Lower leg skin (tissue), 4 donors: ENCODE measurements at regions not wholly inside any gene's neighbourhood (a gene's known extent, or its start where the extent isn't known, plus 50 kb on each side); places are given as distances from the start of the nearest gene placed in this dataset.
"Not testable (repeated sequence)": the region's sequence is repeated elsewhere in the genome, so short reads cannot be mapped to it uniquely, and the experiment has no call there.

ENCODE experiments used
- DNase-seq, 2 donors: peaks; one replicate each; pipeline ENCODE4 v3.0.0-alpha.2; 2019; ENCODE audit warnings: low spot score in 2 of 2
- H3K4me3 ChIP-seq: fragments of 200-600 bp; sonication (generic); 2 replicates; pipeline ENCODE4 v1.5.1; 2017; ENCODE audit warnings: mild to moderate bottlenecking, low read depth; ENCODE audit not compliant: poor library complexity, severe bottlenecking
- CTCF ChIP-seq, 3 donors: fragments of 450-650 bp; IDR thresholded peaks; one replicate each; pipeline ENCODE4 v1.5.1; 2016; ENCODE audit warnings: antibody characterized with exemption in 3 of 3, mild to moderate bottlenecking in 3 of 3, moderate library complexity in 2 of 3
- POLR2A ChIP-seq, 2 donors: fragments of 450-650 bp; IDR thresholded peaks; one replicate each; pipeline ENCODE4 v1.6.1; 2016 to 2017; ENCODE audit warnings: antibody characterized with exemption in 2 of 2, mild to moderate bottlenecking in 1 of 2, moderate library complexity in 1 of 2
- WGBS, 2 donors: methylation state at CpG; one replicate each; pipeline ENCODE4 v1.1.5; 2018; 5-methylcytosine and 5-hydroxymethylcytosine counted together
- intact Hi-C: fragments of 100-400 bp; cut with DNase I; formaldehyde crosslinking; loops from one replicate; pipeline ENCODE4 v1.15.0; 2023; ENCODE audit warnings: low total_unique reads

DNA sequence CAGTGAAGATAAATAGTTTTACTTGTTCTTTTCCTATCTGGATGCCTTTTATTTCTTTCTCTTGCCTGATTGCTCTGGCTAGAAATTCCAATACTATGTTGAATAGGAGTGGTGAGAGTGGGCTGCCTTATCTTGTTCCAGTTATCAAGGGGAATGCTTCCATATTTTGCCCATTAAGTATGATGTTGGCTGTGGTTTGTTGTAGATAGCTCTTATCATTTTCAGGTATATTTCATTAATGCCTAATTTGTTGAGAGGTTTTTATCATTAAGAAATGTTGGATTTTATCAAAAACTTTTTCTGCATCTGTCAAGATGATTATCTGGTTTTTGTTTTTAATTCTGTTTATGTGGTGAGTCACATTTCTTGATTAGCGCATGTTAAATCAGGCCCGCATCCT, 655.8 kb downstream of the NUP35 start:
- H3K4me3 ChIP-seq = no peak overlapping the region
- 82 to 91% methylated on average over 2 of the region's 2 CpGs for WGBS, 2 donors
- intact Hi-C loops = no loop called here
- no peak for TF ChIP-seq POLR2A (IDR thresholded peaks at IDR 0.05)
- no peak for TF ChIP-seq CTCF (IDR thresholded peaks at IDR 0.05)
- no peak for DNase-seq

DNA sequence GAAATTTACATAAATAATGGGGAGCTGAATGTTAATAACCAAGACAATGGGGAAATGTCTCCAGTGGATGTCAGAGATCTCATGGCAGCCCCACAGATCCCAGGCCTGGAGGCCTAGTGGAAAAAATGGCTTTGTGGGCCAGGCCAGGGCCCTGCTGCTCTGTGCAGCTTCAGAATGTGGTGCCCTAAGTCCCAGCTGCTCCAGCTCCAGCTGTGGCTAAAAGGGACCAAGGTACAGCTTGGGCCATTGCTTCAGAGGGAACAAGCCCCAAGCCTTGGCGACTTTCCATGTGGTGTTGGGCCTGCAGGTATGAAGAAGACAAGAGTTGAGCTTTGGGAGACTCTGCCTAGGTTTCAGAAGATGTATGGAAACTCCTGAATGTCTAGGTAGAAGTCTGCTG, 658.2 kb downstream of the NUP35 start:
- TF ChIP-seq POLR2A (IDR thresholded peaks at IDR 0.05) (no peak), CTCF (IDR thresholded peaks at IDR 0.05) (no peak)
- no peak for DNase-seq
- intact Hi-C loops = no loop called here
- 45 to 80% methylated on average over 1 of the region's 1 CpG for WGBS, 2 donors
- H3K4me3 ChIP-seq = no peak overlapping the region

- 78 to 83% methylated on average over 8 of the region's 8 CpGs for WGBS, 2 donors
- DNase-seq, intact Hi-C loops, H3K4me3 ChIP-seq: not testable (repeated sequence)
Observed at GRCh38 chr2:183788796-183789195, 664.6 kb downstream of the NUP35 start.

GRCh38 chr2:183792165-183792924, 668.1 kb downstream of the NUP35 start:
- 91 to 92% methylated on average over 9 to 14 of the region's 26 CpGs for WGBS, 2 donors
- H3K4me3 ChIP-seq, intact Hi-C loops, DNase-seq: not testable (repeated sequence)

DNA sequence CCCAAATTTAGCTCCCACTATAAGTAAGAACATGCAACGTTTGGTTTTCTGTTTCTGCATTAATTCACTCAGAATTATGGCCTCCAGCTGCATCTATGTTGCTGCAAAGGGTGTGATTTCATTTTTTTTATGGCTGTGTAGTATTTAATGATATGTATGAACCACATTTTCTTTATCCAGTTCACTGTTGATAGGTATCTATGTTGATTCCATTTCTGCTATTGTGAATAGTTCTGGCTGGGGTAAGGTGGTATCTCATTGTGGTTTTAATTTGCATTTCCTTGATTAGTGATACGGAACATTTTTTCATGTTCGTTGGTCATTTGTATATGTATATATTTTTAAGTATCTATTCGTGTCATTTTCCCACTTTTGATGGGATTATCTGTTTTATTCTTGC, 674.3 kb downstream of the NUP35 start:
- intact Hi-C loops = no loop called here
- no peak overlapping the region for H3K4me3 ChIP-seq
- DNase-seq = no peak
- no peak for TF ChIP-seq CTCF (IDR thresholded peaks at IDR 0.05)
- TF ChIP-seq POLR2A (IDR thresholded peaks at IDR 0.05) = no peak
- WGBS, 2 donors = 50 to 67% methylated on average over 4 of the region's 4 CpGs

DNA sequence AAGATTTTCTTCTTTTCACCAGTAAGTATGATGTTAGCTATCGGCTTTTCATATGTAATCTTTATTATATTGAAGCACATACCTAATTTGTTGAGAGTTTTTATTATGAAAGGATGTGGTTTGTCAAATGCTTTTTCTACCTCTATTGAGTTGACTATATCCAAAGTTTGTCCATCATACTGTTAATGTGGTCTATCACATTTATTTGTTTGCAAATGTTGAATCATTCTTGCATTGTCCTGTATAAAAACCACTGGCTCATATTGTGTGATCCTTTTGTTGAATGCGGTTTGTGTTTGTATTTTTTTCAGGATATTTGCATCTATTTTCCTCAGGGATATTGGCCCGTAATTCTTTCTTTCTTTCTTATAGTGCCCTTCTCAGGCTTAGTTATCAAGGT, 675.5 kb downstream of the NUP35 start:
- TF ChIP-seq CTCF (IDR thresholded peaks at IDR 0.05) (no peak), POLR2A (IDR thresholded peaks at IDR 0.05) (no peak)
- DNase-seq = no peak
- 91 to 93% methylated on average over 3 of the region's 3 CpGs for WGBS, 2 donors
- no peak overlapping the region for H3K4me3 ChIP-seq
- intact Hi-C loops = no loop called here

DNA sequence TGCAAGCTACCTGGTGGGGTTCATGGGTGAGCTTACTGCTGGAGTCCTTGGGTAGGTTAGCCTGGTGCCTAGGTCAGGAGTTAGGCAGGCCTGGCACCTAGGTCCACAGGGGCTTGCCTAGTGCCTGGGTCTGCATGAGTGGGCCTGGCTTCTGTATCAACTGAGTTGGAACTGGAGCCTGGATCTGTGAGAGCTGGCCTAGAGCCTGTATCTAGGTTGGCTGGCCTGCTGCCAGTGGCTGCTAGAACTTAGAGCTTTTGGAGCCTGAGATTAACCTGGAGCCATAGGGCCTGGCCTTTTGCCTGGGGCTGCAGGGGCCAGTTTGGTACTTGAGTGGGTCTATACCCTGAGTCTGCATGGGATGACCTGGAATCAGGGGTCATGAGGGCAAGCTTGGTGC, 679.4 kb downstream of the NUP35 start:
- intact Hi-C loops = no loop called here
- no peak for DNase-seq
- no peak for TF ChIP-seq POLR2A (IDR thresholded peaks at IDR 0.05)
- TF ChIP-seq CTCF (IDR thresholded peaks at IDR 0.05) = no peak

More for the DNA sequence above, 679.4 kb downstream of the NUP35 start:
- no peak overlapping the region for H3K4me3 ChIP-seq
